Caco-2 (cell line): ENCODE measurements at regions not wholly inside any gene's neighbourhood (a gene's known extent, or its start where the extent isn't known, plus 50 kb on each side); places are given as distances from the start of the nearest gene placed in this dataset.

Source experiments
- BruUV-seq: library from RNA; stranded (reverse); fragments of 400-500 nt; replicated peaks from 2 replicates; lab custom pipeline; 2021; lab: Mats Ljungman, UMichigan
- CTCF ChIA-PET: fragments of 300-600 bp; sonication (Branson Sonifier 250); formaldehyde crosslinking; loops from one replicate; lab custom pipeline; 2022; ENCODE audit warnings: antibody characterized with exemption; lab: Charles Lee
- POLR2A ChIA-PET: fragments of 300-600 bp; sonication (Branson Sonifier 250); formaldehyde crosslinking; loops from one replicate; lab custom pipeline; 2022; ENCODE audit warnings: antibody characterized with exemption; lab: Charles Lee
- DNase-seq, 2 experiments: peaks; one replicate each; pipeline versions ENCODE4 v3.0.0 to v3.0.0-alpha.2; 2020 to 2022
- H3K27me3 ChIP-seq: replicated peaks from 2 replicates; pipeline ENCODE4 v1.6.0; 2011; ENCODE audit warnings: low read length; ENCODE audit not compliant: control insufficient read depth, insufficient read depth
- H3K36me3 ChIP-seq: 2 replicates; pipeline ENCODE4 v1.5.1; 2011; ENCODE audit warnings: low read length; ENCODE audit not compliant: control insufficient read depth, insufficient read depth
- H3K4me1 ChIP-seq: fragments of 250-450 bp; sonication (Bioruptor Pico); 2 replicates; pipeline ENCODE4 v1.5.1; 2020; ENCODE audit warnings: mild to moderate bottlenecking
- H3K4me3 ChIP-seq: 2 replicates; pipeline ENCODE4 v1.5.1; 2011; ENCODE audit warnings: low read depth, mild to moderate bottlenecking, control low read depth, low read length
- H3K9me3 ChIP-seq: fragments of 250-450 bp; sonication (Bioruptor Pico); 2 replicates; pipeline ENCODE4 v1.5.1; 2020; ENCODE audit warnings: mild to moderate bottlenecking, moderate library complexity
- H3K27ac Mint-ChIP-seq: one replicate; pipeline ENCODE4 v1.8.0; 2022; ENCODE audit warnings: mixed read lengths; ENCODE audit not compliant: unreplicated experiment
- H3K27me3 Mint-ChIP-seq: one replicate; pipeline ENCODE4 v1.8.0; 2022; ENCODE audit warnings: mixed read lengths; ENCODE audit not compliant: insufficient read depth, unreplicated experiment
- H3K36me3 Mint-ChIP-seq: one replicate; pipeline ENCODE4 v1.8.0; 2022; ENCODE audit warnings: mild to moderate bottlenecking, mixed read lengths; ENCODE audit not compliant: insufficient read depth, unreplicated experiment
- H3K4me1 Mint-ChIP-seq: one replicate; pipeline ENCODE4 v1.8.0; 2022; ENCODE audit warnings: low read depth, mixed read lengths; ENCODE audit not compliant: unreplicated experiment
- H3K4me3 Mint-ChIP-seq: one replicate; pipeline ENCODE4 v1.8.0; 2022; ENCODE audit warnings: mild to moderate bottlenecking, moderate library complexity, mixed read lengths; ENCODE audit not compliant: unreplicated experiment
- H3K9me3 Mint-ChIP-seq: one replicate; pipeline ENCODE4 v1.8.0; 2022; ENCODE audit warnings: mixed read lengths; ENCODE audit not compliant: unreplicated experiment
- intact Hi-C: fragments of 100-400 bp; cut with micrococcal nuclease; formaldehyde crosslinking; loops from one replicate; pipeline ENCODE4 v1.10.0; 2022; ENCODE audit not compliant: unreplicated experiment
- TF ChIP-seq, protein P1 (sequence below), 2 experiments: fragments of 200-600 bp in 1 of 2; IDR thresholded peaks; 1 replicate in 1 of 2; 2 replicates in 1 of 2; pipeline versions ENCODE4 v1.5.1 to v1.8.0; 2011 to 2022; ENCODE audit warnings: antibody characterized with exemption in 1 of 2, control low read depth in 1 of 2, inconsistent platforms in 1 of 2, low read depth in 1 of 2, low read length in 1 of 2, mild to moderate bottlenecking in 1 of 2, moderate library complexity in 1 of 2; ENCODE audit not compliant: insufficient read depth in 1 of 2, severe bottlenecking in 1 of 2, unreplicated experiment in 1 of 2

DNA sequence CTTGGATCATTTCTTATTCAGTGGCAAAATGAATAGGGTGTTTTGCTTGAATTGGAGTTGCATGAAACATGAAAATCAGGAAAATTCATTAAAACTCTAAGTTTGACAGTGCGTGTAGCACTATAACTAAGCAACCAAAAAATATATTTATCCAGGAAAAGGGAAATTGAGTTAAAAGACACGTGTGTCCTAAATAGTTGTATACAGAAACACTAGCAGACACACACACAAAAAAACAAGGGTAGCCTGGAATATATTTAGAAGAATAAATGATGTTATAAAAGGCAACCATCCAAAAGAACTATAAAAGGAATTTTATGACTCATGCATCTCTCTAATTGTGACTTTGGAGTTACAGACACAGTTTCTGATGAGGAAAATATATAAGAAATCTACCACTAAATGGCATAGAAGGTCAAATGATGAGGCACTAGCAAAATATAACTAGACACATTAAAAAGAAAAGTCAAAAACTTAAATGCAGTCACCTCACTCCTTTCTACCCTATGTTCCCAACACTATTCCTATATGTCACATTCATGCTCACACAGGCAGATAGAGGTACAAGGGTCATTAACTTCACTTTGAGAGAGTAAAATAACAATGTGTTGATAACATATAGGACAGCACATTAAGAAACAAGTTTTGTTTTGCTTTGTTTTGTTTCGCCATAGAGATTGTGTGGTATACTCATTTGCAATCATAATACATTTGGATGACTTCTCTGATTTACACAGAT is 793.6 kb upstream of the INTU start:
- H3K4me3 Mint-ChIP-seq = no peak overlapping the region
- H3K9me3 Mint-ChIP-seq = peaks cover 20% of the 10 kb centered on the region
- POLR2A ChIA-PET = no interaction called here
- intact Hi-C loops = no loop called here
- no peaks in the 10 kb centered on the region for H3K27me3 Mint-ChIP-seq
- DNase-seq = no peak
- Histone ChIP-seq H3K4me1 (no peaks in the 10 kb centered on the region), H3K27me3 (no peaks in the 10 kb centered on the region), H3K36me3 (no peaks in the 10 kb centered on the region), H3K9me3 (no peaks in the 10 kb centered on the region), H3K4me3 (no peak overlapping the region)
- H3K36me3 Mint-ChIP-seq = no peaks in the 10 kb centered on the region
- no peaks in the 10 kb centered on the region for H3K4me1 Mint-ChIP-seq
- TF ChIP-seq, protein P1, sequence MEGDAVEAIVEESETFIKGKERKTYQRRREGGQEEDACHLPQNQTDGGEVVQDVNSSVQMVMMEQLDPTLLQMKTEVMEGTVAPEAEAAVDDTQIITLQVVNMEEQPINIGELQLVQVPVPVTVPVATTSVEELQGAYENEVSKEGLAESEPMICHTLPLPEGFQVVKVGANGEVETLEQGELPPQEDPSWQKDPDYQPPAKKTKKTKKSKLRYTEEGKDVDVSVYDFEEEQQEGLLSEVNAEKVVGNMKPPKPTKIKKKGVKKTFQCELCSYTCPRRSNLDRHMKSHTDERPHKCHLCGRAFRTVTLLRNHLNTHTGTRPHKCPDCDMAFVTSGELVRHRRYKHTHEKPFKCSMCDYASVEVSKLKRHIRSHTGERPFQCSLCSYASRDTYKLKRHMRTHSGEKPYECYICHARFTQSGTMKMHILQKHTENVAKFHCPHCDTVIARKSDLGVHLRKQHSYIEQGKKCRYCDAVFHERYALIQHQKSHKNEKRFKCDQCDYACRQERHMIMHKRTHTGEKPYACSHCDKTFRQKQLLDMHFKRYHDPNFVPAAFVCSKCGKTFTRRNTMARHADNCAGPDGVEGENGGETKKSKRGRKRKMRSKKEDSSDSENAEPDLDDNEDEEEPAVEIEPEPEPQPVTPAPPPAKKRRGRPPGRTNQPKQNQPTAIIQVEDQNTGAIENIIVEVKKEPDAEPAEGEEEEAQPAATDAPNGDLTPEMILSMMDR (IDR thresholded peaks at IDR 0.05; ENCODE audit: insufficient read depth in 1 of 2, low read depth in 1 of 2, low read length in 1 of 2, severe bottlenecking in 1 of 2, unreplicated experiment in 1 of 2) = no peak
- CTCF ChIA-PET = no interaction called here
- no TSS peak for BruUV-seq
- H3K27ac Mint-ChIP-seq = no peak overlapping the region

DNA sequence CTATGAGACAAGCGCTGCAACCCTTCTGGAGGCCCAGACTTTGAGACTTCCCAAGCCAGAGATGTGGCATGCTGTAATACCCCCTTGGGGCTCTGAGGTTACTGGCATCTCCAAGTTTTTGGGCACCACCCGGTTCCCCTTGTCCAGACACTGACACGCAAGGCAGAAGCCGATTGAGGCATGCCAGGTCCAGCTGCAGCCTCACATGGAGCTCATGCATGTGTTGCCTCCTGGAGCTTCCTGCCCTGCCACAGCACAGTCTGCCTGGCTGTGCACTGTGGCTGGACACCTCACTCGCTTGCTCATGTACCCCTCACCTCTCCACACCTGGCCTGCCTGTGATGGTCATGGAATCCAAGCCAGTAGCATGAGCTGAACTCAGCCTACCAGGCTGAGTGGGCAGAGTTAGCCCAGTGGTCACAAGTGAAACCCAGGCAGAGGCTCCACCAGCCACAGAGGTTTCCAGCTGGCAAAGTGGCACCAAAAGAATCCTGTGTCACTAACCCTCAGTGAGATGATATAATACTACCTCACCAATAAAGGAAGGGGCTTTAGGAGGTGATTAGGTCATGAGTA is 789.2 kb upstream of the INTU start:
- no peaks in the 10 kb centered on the region for H3K4me1 Mint-ChIP-seq
- DNase-seq = no peak

DNA sequence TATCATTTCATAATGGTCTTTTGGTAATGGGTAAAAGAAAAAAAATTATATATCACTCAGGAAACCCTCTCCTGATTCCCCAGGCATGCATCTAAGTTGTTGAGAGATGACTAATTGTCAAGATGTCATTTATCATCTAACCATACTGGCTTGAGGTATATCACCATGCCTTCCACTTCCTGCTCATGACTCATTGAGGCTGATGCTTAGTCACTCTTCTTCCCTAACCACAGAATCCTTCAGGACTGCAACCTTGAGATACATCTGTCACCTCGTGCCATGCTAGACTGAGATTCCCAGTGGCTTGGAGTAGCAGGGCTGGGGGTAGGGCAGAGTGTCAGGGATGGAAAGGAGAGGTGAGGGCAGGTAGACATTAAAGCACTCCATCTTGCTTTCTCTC is 782.5 kb upstream of the INTU start:
- no peaks in the 10 kb centered on the region for H3K9me3 ChIP-seq
- intact Hi-C loops = no loop called here
- TF ChIP-seq, protein P1 (IDR thresholded peaks at IDR 0.05; ENCODE audit: insufficient read depth in 1 of 2, low read depth in 1 of 2, low read length in 1 of 2, severe bottlenecking in 1 of 2, unreplicated experiment in 1 of 2) = no peak
- Mint-ChIP-seq H3K9me3 (no peaks in the 10 kb centered on the region), H3K4me1 (no peaks in the 10 kb centered on the region), H3K27me3 (no peaks in the 10 kb centered on the region), H3K4me3 (no peak overlapping the region), H3K27ac (no peak overlapping the region), H3K36me3 (no peaks in the 10 kb centered on the region)
- POLR2A ChIA-PET = no interaction called here
- no peak overlapping the region for H3K4me3 ChIP-seq
- no peak for DNase-seq
- H3K36me3 ChIP-seq = no peaks in the 10 kb centered on the region
- H3K27me3 ChIP-seq = no peaks in the 10 kb centered on the region
- no peaks in the 10 kb centered on the region for H3K4me1 ChIP-seq
- CTCF ChIA-PET = no interaction called here
- no TSS peak for BruUV-seq

More for the DNA sequence above, 789.2 kb upstream of the INTU start:
- H3K27me3 Mint-ChIP-seq = no peaks in the 10 kb centered on the region
- no peaks in the 10 kb centered on the region for H3K9me3 ChIP-seq
- no TSS peak for BruUV-seq
- TF ChIP-seq, protein P1 (IDR thresholded peaks at IDR 0.05; ENCODE audit: insufficient read depth in 1 of 2, low read depth in 1 of 2, low read length in 1 of 2, severe bottlenecking in 1 of 2, unreplicated experiment in 1 of 2) = no peak
- H3K4me3 Mint-ChIP-seq = no peak overlapping the region
- no peaks in the 10 kb centered on the region for H3K9me3 Mint-ChIP-seq
- H3K27me3 ChIP-seq = no peaks in the 10 kb centered on the region
- no peaks in the 10 kb centered on the region for H3K36me3 ChIP-seq
- no peaks in the 10 kb centered on the region for H3K36me3 Mint-ChIP-seq
- no peak overlapping the region for H3K4me3 ChIP-seq
- no peaks in the 10 kb centered on the region for H3K4me1 ChIP-seq
- H3K27ac Mint-ChIP-seq = no peak overlapping the region
- intact Hi-C loops = no loop called here
- ChIA-PET POLR2A (no interaction called here), CTCF (no interaction called here)
